ENCODE measurements at regions not wholly inside any gene's neighbourhood (a gene's known extent, or its start where the extent isn't known, plus 50 kb on each side); places are given as distances from the start of the nearest gene placed in this dataset.

DNA sequence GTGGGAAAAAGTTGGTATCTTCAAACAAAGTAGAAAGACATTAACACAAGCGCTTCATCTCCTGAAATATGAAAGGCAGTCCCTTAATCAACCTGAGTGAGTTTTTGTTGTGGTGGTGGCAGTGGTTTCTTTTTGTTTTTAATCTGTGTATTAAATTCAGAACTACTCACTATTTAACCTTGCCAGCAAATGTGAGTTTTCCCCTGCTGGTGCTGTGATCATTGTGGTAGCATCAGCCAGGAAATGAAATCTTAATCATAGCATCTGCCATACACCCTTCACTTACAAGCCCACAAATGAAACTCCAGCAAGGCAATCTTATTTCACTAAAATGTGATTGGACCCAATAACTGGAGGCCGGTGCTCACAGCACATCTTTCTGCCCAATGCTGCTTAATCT is 229.7 kb downstream of the SHOX2 start:
- Histone ChIP-seq H3K4me2 (ENCODE audit: low read length) (no peak overlapping the region), H3K9me3 (ENCODE audit: control insufficient read depth, insufficient read depth, low read length) (no peaks in the 10 kb centered on the region), H3K4me1 (ENCODE audit: control insufficient read depth, low read length) (peaks cover 7% of the 10 kb centered on the region), H3K27ac (ENCODE audit: low read depth, low read length) (no peak overlapping the region), H3K36me3 (ENCODE audit: control insufficient read depth, low read length) (no peaks in the 10 kb centered on the region), H3K79me2 (ENCODE audit: control insufficient read depth, low read length) (no peaks in the 10 kb centered on the region), H3F3A (ENCODE audit: control insufficient read depth, insufficient read depth) (no peaks in the 10 kb centered on the region), H4K20me1 (ENCODE audit: control insufficient read depth, insufficient read depth, low read depth, low read length) (no peaks in the 10 kb centered on the region), H3K27me3 (ENCODE audit: control insufficient read depth, low read length) (no peaks in the 10 kb centered on the region), H3K4me3 (ENCODE audit: low read length) (no peak overlapping the region), H3K9me2 (replicated peaks; ENCODE audit: control insufficient read depth, low read length) (no peaks in the 10 kb centered on the region)
- TF ChIP-seq, protein P1, sequence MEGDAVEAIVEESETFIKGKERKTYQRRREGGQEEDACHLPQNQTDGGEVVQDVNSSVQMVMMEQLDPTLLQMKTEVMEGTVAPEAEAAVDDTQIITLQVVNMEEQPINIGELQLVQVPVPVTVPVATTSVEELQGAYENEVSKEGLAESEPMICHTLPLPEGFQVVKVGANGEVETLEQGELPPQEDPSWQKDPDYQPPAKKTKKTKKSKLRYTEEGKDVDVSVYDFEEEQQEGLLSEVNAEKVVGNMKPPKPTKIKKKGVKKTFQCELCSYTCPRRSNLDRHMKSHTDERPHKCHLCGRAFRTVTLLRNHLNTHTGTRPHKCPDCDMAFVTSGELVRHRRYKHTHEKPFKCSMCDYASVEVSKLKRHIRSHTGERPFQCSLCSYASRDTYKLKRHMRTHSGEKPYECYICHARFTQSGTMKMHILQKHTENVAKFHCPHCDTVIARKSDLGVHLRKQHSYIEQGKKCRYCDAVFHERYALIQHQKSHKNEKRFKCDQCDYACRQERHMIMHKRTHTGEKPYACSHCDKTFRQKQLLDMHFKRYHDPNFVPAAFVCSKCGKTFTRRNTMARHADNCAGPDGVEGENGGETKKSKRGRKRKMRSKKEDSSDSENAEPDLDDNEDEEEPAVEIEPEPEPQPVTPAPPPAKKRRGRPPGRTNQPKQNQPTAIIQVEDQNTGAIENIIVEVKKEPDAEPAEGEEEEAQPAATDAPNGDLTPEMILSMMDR (IDR thresholded peaks at IDR 0.05; ENCODE audit: low read depth, low read length, poor library complexity, severe bottlenecking): no peak
- no peak for TF ChIP-seq EZH2phosphoT487 (IDR thresholded peaks at IDR 0.05; ENCODE audit: borderline replicate concordance, low read length)

DNA sequence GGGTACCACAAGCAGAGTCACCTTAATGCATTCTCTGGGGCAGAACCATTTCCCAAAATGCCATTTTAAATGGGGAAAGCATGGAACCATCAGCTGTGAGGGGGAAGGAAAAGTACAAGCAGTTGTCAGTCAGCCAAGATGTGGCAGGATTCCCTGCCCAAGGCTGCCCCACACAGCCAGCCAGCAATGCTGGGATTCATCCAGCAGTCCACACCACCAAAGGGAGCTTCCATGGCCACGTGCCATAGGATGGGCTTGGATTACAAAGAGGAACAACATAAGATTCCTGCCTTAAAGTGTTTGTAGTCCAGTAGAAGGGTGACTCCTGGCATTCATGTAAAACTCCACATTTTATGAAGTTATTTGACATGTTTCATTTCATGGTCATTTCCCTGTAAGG is 233.3 kb downstream of the SHOX2 start:
- Histone ChIP-seq H4K20me1 (ENCODE audit: control insufficient read depth, insufficient read depth, low read depth, low read length) (no peaks in the 10 kb centered on the region), H3K27ac (ENCODE audit: low read depth, low read length) (no peak overlapping the region), H3K9me3 (ENCODE audit: control insufficient read depth, insufficient read depth, low read length) (no peaks in the 10 kb centered on the region), H3K4me1 (ENCODE audit: control insufficient read depth, low read length) (peaks cover 7% of the 10 kb centered on the region), H3K79me2 (ENCODE audit: control insufficient read depth, low read length) (no peaks in the 10 kb centered on the region), H3K4me3 (ENCODE audit: low read length) (no peak overlapping the region), H3K27me3 (ENCODE audit: control insufficient read depth, low read length) (no peaks in the 10 kb centered on the region), H3F3A (ENCODE audit: control insufficient read depth, insufficient read depth) (no peaks in the 10 kb centered on the region), H3K36me3 (ENCODE audit: control insufficient read depth, low read length) (no peaks in the 10 kb centered on the region), H3K4me2 (ENCODE audit: low read length) (no peak overlapping the region), H3K9me2 (replicated peaks; ENCODE audit: control insufficient read depth, low read length) (no peaks in the 10 kb centered on the region)
- no peak for TF ChIP-seq EZH2phosphoT487 (IDR thresholded peaks at IDR 0.05; ENCODE audit: borderline replicate concordance, low read length)
- TF ChIP-seq, protein P1 (IDR thresholded peaks at IDR 0.05; ENCODE audit: low read depth, low read length, poor library complexity, severe bottlenecking): no peak

DNA sequence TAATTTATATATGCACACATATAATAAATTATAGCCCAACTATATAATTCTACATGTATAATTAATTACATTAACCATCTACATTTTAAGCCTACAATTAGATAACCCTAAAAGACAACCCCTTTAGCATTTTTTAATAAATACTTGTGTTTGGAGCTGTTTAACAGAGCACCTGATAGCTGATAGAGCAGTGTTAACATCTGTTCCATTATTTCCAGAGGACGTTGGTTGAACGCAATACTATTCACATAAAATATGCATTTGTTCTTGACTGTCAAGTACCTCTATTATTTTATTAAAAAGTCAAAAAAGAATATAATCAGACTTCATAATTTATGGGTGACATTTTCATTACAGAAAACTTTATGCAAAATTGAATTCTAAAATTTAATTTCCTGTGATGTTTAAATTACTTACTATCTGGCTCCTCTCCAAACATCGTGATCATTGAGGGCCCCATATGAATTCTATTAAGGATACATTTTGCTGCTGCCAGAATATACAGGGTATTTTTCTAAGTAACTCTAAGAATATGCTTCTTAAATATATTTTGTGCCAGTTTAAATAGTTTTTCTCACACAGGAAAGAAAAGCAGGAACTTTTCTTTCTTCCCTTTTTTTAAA is 234.3 kb downstream of the SHOX2 start:
- Histone ChIP-seq H4K20me1 (ENCODE audit: control insufficient read depth, insufficient read depth, low read depth, low read length) (no peaks in the 10 kb centered on the region), H3K27me3 (ENCODE audit: control insufficient read depth, low read length) (no peaks in the 10 kb centered on the region), H3K9me3 (ENCODE audit: control insufficient read depth, insufficient read depth, low read length) (no peaks in the 10 kb centered on the region), H3F3A (ENCODE audit: control insufficient read depth, insufficient read depth) (no peaks in the 10 kb centered on the region), H3K79me2 (ENCODE audit: control insufficient read depth, low read length) (no peaks in the 10 kb centered on the region), H3K4me2 (ENCODE audit: low read length) (no peak overlapping the region), H3K36me3 (ENCODE audit: control insufficient read depth, low read length) (no peaks in the 10 kb centered on the region), H3K9me2 (replicated peaks; ENCODE audit: control insufficient read depth, low read length) (no peaks in the 10 kb centered on the region), H3K27ac (ENCODE audit: low read depth, low read length) (no peak overlapping the region), H3K4me1 (ENCODE audit: control insufficient read depth, low read length) (peaks cover 7% of the 10 kb centered on the region), H3K4me3 (ENCODE audit: low read length) (no peak overlapping the region)
- no peak for TF ChIP-seq EZH2phosphoT487 (IDR thresholded peaks at IDR 0.05; ENCODE audit: borderline replicate concordance, low read length)
- TF ChIP-seq, protein P1 (IDR thresholded peaks at IDR 0.05; ENCODE audit: low read depth, low read length, poor library complexity, severe bottlenecking): no peak
